ENCODE measurements at regions not wholly inside any gene's neighbourhood (a gene's known extent, or its start where the extent isn't known, plus 50 kb on each side); places are given as distances from the start of the nearest gene placed in this dataset.
"Not testable (repeated sequence)": the region's sequence is repeated elsewhere in the genome, so short reads cannot be mapped to it uniquely, and the experiment has no call there.

DNA sequence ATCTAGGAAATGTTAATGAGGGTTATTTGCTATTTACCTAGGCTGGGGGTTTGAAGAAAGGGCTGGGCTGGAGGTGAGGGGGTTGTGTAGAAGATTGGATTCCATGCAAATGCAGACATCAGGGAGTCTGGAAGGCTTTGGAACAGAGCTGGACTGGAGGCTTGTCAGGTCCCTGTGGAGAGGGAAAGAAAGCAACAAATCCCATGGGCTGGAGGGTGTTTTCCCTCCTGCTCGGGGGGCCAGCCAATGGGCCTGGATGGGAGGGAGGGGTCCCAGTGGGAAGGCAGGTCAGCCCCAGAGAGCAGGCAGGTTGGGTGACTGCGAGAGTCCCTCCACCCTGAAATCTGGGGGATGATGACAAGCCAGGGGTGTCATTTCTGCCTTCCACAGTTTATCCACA lies 431.8 kb downstream of the RPS24 start:
- Histone ChIP-seq H3K9me2 (replicated peaks; ENCODE audit: low read length) (no peaks in the 10 kb centered on the region), H3K9me3 (ENCODE audit: low read length) (no peaks in the 10 kb centered on the region), H3K4me3 (ENCODE audit: low read length) (no peak overlapping the region), H3K27ac (ENCODE audit: low read length) (no peak overlapping the region), H3F3A (ENCODE audit: low read length, unreplicated experiment) (no peaks in the 10 kb centered on the region), H4K20me1 (ENCODE audit: low read length) (no peaks in the 10 kb centered on the region), H3K79me2 (ENCODE audit: low read length) (no peaks in the 10 kb centered on the region), H3K27me3 (ENCODE audit: low read length) (no peaks in the 10 kb centered on the region), H3K4me2 (ENCODE audit: low read length) (no peak overlapping the region), H3K36me3 (ENCODE audit: low read depth, low read length) (no peaks in the 10 kb centered on the region), H2AFZ (ENCODE audit: low read length) (no peak overlapping the region), H3K4me1 (ENCODE audit: insufficient read depth, low read length) (peaks cover 22% of the 10 kb centered on the region), H3K9ac (ENCODE audit: low read length) (no peak overlapping the region)
- DNase-seq (no peak), ATAC-seq (no peak)
- BruUV-seq (replicated peaks) = no TSS peak
- intact Hi-C loops (cut with micrococcal nuclease) = no loop called here
- POLR2A ChIA-PET (ENCODE audit: unreplicated experiment) = no interaction called here
- TF ChIP-seq EZH2phosphoT487 (IDR thresholded peaks at IDR 0.05; ENCODE audit: borderline replicate concordance, low read length) (no peak), EZH2 (IDR thresholded peaks at IDR 0.05; ENCODE audit: low read length, unreplicated experiment) (no peak)
- TF ChIP-seq, protein P1, sequence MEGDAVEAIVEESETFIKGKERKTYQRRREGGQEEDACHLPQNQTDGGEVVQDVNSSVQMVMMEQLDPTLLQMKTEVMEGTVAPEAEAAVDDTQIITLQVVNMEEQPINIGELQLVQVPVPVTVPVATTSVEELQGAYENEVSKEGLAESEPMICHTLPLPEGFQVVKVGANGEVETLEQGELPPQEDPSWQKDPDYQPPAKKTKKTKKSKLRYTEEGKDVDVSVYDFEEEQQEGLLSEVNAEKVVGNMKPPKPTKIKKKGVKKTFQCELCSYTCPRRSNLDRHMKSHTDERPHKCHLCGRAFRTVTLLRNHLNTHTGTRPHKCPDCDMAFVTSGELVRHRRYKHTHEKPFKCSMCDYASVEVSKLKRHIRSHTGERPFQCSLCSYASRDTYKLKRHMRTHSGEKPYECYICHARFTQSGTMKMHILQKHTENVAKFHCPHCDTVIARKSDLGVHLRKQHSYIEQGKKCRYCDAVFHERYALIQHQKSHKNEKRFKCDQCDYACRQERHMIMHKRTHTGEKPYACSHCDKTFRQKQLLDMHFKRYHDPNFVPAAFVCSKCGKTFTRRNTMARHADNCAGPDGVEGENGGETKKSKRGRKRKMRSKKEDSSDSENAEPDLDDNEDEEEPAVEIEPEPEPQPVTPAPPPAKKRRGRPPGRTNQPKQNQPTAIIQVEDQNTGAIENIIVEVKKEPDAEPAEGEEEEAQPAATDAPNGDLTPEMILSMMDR (conservative IDR thresholded peaks at IDR 0.05; ENCODE audit: low read depth, low read length) = no peak
- CTCF ChIA-PET = no interaction called here

DNA sequence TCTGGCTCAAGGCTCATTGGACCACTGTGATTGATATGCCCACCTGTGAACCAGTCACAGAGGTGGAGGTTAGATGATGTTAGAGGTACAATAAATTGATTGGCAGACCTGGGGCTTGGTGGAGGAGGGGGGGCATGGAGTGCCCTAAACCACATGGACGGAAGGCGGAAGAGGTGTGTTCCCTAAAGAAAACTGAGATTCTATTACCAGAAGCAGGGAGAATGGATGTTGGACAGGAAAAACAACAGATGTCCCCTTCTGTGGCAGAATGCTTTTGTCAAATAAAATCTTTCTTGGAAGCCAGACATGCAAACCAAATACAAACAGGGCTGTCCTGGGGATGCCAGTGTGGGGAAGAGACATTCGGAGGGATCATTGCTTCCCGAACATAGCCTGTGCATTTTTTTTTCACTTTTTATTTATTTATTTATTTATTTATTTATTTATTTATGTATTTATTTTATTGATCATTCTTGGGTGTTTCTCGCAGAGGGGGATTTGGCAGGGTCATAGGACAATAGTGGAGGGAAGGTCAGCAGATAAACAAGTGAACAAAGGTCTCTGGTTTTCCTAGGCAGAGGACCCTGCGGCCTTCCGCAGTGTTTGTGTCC lies 433.9 kb downstream of the RPS24 start:
- Histone ChIP-seq H2AFZ (ENCODE audit: low read length) (no peak overlapping the region), H3K36me3 (ENCODE audit: low read depth, low read length) (no peaks in the 10 kb centered on the region), H3K27me3 (ENCODE audit: low read length) (no peaks in the 10 kb centered on the region), H3K4me1 (ENCODE audit: insufficient read depth, low read length) (peaks cover 25% of the 10 kb centered on the region), H3K9ac (ENCODE audit: low read length) (no peak overlapping the region), H4K20me1 (ENCODE audit: low read length) (no peaks in the 10 kb centered on the region), H3K27ac (ENCODE audit: low read length) (no peak overlapping the region), H3K4me3 (ENCODE audit: low read length) (no peak overlapping the region), H3K4me2 (ENCODE audit: low read length) (no peak overlapping the region), H3K79me2 (ENCODE audit: low read length) (no peaks in the 10 kb centered on the region), H3K9me3 (ENCODE audit: low read length) (no peaks in the 10 kb centered on the region), H3F3A (ENCODE audit: low read length, unreplicated experiment) (peaks cover 3% of the 10 kb centered on the region), H3K9me2 (replicated peaks; ENCODE audit: low read length) (no peaks in the 10 kb centered on the region)
- intact Hi-C loops (cut with micrococcal nuclease) = no loop called here
- no TSS peak for BruUV-seq (replicated peaks)
- ChIA-PET CTCF (no interaction called here), POLR2A (ENCODE audit: unreplicated experiment) (interaction anchor here (0.6 kb wide), 2 partner anchors 99 to 148 kb away, joined by 3 to 4 read pairs; no protein-coding TSS in a partner anchor)
- DNase-seq (no peak), ATAC-seq (no peak)
- no peak for TF ChIP-seq EZH2 (IDR thresholded peaks at IDR 0.05; ENCODE audit: low read length, unreplicated experiment)
- no peak for TF ChIP-seq EZH2phosphoT487 (IDR thresholded peaks at IDR 0.05; ENCODE audit: borderline replicate concordance, low read length)
- TF ChIP-seq, protein P1 (conservative IDR thresholded peaks at IDR 0.05; ENCODE audit: low read depth, low read length) = no peak

DNA sequence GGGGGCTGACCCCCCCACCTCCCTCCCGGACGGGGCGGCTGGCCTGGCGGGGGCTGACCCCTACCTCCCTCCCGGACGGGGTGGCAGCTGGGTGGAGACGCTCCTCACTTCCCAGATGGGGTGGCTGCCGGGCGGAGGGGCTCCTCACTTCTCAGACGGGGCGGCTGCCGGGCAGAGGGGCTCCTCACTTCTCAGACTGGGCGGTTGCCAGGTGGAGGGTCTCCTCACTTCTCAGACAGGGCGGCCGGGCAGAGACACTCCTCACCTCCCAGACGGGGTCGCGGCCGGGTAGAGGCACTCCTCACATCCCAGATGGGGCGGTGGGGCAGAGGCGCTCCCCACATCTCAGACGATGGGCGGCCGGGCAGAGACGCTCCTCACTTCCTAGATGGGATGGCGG lies 435.1 kb downstream of the RPS24 start:
- BruUV-seq (replicated peaks); H3K27ac ChIP-seq (ENCODE audit: low read length); CTCF ChIA-PET; H2AFZ ChIP-seq (ENCODE audit: low read length); H3K9me2 ChIP-seq (replicated peaks; ENCODE audit: low read length); H4K20me1 ChIP-seq (ENCODE audit: low read length); ATAC-seq; intact Hi-C loops (cut with micrococcal nuclease); H3K9me3 ChIP-seq (ENCODE audit: low read length); H3K9ac ChIP-seq (ENCODE audit: low read length); H3F3A ChIP-seq (ENCODE audit: low read length, unreplicated experiment); H3K4me2 ChIP-seq (ENCODE audit: low read length); DNase-seq; H3K27me3 ChIP-seq (ENCODE audit: low read length); H3K36me3 ChIP-seq (ENCODE audit: low read depth, low read length); POLR2A ChIA-PET (ENCODE audit: unreplicated experiment); H3K79me2 ChIP-seq (ENCODE audit: low read length); H3K4me3 ChIP-seq (ENCODE audit: low read length): not testable (repeated sequence)
- peaks cover 20% of the 10 kb centered on the region for H3K4me1 ChIP-seq (ENCODE audit: insufficient read depth, low read length)

Measured in PC-3 (cell line).